Fibroblast of peridontal ligament (primary cell): ENCODE measurements at regions not wholly inside any gene's neighbourhood (a gene's known extent, or its start where the extent isn't known, plus 50 kb on each side); places are given as distances from the start of the nearest gene placed in this dataset.

Experiments
- DNase-seq: peaks from one replicate; pipeline ENCODE4 v3.0.0-alpha.2; 2010; ENCODE audit errors: extremely low read depth

DNA sequence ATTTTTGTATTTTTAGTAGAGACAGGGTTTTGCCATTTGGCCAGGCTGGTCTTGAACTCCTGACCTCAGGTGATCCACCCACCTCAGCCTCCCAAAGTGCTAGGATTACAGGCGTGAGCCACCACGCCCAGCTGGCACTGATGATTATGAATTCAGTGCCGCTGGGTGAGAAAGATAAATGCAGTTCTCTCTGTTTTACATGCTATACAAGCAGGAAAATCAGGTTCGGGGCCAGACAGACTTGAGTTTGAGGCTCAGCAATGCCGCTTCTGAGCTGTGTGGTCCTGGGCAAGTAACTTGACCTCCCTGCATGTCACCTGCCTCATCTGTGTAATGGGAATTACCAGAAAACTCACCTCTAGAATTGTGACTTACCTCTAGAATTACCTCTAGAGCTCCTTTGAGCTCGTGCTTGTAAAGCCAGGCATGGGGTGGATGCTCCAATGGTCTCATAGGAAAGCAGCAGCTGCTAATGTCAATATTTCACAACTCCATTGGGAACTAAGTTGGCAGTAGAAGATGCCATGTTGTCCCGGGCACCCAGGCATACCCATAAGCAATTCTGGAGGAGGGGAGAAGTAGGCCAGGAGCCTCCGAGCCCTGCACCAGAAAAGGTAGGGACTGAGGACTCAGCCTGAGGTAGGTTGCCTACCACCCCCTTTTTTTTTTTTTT is 119.8 kb upstream of the SLC25A33 start:
- no peak for DNase-seq

DNA sequence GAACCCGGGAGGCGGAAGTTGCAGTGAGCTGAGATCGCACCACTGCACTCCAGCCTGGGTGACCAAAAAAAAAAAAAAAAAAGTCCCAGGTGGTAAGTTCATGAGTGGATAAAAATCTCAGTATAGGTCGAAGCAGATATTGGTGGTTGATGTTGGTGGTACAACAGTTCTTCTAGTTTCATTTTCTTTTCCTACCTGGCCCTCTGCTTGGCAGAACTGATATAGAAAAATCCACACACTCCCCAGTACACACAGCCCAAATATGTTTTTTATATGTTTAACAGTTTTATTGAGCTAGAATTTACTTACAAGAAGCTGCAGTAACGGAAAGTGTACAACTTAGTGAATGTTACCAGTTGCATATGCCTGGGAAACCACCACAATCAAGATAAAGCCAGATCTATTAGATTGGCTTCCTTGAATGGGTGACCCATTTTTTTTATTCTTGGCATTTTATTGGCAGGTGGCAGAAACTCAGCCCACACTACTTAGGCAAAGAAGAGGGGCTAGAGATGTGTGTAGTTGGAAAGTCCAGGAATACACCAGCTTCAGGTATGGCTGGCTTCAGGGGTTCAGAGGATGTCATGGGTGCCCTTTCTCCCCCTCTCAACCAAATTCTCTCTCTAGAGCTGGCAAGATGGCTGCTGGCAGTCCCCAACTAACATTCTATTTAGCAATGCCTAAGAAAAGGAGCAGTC is 118.3 kb upstream of the SLC25A33 start:
- DNase-seq, result no peak

DNA sequence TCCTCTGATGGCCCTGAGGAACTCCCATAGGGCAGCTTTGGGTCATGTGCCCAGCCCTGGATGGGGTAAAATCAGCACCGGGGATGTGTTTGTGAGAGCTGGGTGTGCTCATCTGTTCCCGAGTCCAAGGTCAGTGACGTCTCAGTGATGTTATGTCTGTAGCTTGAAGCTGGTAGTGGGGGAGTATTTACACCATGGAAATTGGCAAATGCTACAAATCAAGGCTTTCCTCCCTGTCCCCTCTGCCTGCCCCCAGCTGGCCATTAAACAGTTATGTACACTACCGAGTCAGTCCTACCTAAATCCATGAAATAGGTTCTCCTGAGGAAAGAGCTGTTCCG is 117.8 kb upstream of the SLC25A33 start:
- no peak for DNase-seq

DNA sequence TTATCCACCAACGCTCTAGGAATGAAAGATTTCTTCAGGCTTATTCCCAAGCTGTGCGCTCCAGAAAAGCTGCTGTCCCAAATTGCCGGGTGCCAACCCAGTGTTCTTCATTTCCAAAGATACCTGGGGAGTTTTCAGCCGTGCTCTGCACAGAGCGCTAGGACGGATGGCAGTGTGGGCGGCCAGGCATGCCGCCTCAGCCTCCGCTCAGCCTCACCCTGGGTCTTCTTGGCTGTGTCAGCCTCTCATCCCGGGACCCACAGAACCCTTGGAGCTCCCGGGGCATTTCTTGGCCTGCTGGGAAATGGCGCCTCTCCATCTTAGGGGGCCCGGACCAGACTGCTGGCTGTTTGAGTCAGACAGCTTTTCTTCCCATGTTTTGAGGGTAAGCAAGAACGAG is 116.9 kb upstream of the SLC25A33 start:
- no peak for DNase-seq

DNA sequence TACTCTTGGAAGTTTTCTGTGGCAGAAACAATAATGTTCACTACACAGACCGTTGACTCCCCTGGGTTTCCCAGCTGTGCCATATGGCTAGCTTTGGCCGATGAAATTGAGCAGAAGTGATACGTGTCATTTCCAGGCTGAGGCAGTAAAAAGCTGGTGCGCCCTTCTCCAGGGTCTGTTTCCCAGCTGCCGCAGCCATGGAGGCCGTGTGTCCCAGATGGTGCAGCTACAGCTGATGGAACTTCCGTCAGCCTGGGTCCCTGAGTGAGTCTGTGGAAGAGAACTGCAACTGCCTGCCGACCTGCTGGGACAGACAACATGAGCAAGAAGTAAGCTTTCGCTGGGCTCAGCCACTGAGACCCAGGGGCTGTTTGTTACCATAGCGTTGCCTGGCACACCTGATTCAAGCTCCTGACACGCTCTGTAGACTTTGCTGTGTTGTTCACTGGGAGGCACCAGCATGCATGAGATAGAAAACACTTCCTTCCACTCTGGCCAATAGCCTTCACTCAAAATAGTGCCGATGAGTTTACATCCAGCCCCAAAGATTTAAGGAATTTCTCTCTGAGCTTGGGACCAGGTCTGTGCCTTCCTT is 116.3 kb upstream of the SLC25A33 start:
- DNase-seq, result no peak

DNA sequence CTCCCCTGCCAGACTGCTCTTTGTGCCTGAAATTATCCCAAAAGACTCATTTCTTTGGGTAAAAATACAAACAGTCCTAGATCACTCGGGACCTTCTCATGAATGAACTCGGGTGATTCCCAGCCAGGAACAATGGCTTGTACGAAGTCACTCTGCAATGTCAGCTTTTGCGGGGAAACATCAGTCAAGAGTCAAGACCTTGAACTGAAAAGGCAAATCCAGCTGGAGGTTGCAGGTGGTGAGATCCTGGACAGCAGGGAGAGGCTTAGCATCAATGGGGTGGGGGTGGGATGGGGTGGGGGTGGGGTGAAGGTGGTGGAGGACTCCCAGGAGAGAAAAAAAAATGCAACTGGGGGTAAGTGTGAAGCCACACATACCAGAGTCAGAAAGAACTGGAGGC is 115.0 kb upstream of the SLC25A33 start:
- no peak for DNase-seq

DNA sequence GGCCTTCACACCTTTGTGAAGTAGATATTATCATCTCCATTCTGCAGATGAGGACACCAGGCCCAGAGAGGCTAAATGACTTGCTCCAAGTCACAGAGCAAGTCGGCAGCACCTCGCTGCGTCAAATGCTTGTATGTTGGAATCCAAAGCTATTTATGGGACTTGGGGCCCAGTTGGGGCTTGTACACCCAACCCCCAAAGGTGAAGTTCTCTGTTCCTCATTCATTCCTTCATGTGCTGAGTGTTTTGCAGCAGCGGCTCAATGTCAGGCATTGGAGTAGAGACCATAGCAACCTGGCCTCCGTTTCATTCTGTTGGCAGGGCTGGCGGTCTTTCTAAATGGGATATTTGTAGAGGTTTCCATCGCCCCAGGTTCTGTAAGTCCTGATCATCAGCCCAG is 113.4 kb upstream of the SLC25A33 start:
- DNase-seq, result no peak

DNA sequence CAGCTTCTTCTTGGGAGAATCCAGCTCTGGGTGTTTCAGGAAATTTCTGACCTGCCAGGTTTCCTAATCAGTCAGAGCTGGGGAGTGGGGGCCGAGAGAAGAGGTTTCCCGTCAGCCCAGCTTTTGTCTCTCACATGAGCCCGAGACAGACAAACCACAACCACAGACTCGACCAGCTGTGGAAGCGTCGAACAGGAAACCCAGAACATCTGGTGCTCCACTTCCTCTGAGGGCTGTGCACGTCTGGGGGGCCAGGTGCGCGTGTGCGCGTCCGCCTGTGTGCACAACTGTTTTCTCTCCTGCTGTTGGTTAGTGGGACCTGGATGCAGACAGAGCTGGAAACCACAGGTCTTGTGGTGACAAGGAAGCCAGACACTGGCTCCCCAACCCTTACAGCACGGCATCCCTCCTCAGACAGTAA is 113.0 kb upstream of the SLC25A33 start:
- no peak for DNase-seq

DNA sequence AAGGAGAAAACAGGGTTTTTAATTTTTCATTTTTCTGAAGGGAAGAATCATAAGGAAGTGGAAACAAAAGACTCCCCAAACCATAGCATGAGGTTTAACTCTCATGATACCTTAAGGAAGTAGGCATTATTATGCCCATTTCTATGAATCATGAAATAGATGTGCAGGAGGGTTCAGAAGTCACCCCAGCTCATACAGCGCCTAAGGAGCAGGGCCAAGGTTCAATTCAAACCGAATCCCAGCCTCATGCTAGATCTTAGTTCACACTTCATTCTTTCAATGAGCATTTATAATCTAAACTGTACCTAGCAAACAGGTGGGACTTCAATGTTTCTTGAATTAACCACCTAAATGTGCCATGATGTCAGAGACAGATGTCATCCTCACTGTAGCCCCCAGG is 111.9 kb upstream of the SLC25A33 start:
- DNase-seq, result no peak

DNA sequence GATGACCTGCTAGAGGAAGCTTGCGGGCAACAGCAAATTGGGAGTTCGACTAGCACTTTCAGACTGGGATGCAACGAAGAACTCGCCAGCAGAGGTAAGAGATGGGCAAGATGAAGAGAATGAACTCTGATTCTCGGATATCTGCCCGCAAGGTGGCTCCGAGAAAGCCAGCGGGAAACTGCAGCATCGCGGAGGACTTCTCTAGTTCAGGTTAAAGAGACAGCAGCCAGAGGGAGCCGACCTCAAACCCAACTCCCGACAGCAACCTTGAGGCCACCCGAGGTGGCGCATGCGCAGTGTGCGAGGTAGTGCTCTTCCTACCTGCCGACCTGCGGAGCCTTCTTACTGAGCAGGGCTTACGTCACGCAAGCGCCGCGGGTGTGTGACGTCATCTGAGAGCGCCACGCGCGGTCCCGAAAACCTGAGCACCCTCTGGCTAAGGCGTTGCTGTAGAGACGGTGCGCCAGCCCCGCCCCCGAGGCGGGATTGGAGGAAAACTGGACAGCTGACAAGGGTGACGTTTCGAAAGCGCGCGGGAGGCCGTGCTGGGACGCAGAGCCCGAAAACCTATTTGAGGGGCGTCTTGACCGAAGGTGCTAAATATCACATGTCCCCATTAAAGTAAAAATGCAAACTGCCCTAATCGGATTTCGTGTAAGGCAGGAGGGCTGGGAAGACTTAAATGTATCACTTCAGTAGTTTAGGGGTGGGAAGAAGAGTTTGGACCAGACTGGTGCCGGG is 110.5 kb upstream of the SLC25A33 start:
- peak; percentile 98 for DNase-seq

DNA sequence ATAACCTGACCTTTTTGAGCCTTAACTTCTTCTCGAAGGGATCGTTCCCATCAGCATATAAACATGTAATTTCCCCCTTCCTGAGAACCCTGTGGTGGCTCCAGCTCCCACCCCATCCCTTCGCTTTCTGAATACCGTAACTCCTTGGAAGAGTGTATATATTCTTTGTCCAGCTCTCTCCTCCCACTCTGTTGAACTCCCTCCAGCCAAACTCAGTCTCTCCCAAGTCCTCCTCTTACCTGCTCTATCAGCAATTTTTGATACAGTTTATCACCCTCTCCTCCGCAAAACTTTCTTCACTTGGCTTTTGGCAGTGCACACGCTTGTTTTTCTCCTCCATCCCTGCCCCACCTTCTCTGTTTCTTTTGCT is 109.9 kb upstream of the SLC25A33 start:
- no peak for DNase-seq

DNA sequence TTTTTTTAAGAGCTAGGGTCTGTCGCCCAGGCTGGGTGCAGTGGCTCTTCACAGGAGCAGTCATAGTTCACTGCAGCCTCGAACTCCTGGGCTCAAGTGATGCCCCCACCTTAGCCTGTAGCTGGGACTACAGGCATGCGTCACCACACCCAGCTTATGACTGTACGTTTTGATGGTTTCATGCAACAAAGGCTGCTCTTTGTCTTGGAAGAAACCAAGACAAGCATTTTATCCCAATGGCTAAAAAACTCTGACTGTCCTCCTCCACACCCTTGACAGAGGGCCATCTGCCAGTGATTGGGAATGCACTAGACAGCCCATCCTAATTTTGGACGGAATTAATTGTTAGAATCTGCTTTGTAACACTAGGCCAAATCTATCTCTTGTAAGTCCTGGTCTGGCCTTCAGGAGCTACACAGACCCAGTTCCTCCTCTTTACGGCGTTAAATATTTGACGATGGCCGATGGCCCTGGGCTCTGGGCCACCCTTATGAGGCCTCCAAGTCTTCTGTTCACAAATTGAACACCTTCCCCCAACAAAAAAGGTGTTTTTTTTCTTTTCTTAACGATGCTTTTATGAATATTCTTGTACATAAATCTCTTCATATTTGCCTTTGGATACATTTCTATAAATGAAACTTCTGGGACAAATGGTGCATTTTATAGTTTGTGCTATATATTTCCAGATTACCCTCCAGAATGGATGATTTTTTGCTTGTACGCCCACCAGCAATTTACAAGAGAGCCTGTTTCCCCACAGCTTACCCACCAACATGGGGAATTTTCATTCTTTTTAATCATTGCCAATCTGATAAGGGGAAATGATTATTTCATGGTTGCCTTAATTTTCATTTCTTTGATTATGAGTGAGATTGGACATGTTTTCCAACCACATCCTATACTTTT is 104.8 kb upstream of the SLC25A33 start:
- no peak for DNase-seq

DNA sequence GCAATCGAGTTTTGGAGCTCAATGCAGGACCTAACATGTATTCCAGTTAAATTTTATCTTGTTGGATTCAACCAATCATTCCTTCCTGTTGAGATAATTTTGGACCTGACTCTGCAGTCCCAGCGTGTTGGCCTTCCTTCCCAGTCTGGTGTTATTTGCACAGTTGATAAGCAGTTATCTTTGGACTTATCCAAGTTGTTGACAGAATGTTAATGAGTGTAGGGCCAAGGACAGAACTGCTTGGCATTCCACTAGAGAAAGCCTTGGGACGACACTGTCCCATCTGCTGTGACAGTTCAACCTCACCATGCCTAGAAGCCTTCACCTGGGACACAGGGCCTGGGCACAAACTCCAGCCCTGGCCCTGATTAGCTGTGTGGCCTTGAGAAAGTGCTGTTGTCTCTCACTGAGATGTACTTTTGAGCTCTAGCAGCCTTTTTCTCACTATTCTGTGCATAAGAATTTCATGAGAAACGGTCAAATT is 104.1 kb upstream of the SLC25A33 start:
- DNase-seq, result no peak

DNA sequence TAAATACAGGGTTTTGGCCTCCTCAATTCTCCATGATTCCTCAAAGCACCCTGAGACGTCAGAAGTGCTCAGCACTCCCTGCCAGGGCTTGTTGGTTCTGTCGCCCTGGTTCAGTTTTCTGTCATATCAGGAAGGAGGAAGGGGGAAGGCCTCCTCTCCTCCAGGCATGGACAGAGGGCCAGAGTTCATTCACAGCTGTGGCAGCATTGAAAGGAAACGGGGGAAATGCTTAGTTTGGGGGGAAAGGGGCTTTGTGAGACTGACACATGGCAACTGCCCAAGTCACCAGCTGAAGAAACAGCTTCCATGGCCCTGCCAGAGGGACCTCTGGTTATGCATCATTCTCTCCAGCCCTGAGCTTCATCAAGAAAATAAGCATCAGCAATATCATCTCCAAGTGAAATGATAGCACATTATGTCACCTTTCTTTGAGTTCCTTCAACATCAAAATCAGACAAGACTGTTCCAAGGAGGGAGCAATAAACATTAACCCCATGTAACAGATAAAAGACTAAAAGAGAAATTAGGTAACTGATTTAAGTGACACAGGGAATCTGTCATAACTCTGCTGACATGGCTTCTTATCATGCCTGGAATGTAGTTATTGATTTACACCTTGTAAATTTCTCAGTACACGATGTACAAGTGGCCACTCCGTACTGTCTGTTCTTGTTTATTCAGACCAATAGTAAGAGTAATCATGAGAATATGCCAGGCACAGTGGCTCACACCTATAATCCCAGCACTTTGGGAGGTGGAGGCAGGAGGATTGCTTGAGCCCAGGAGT is 103.2 kb upstream of the SLC25A33 start:
- DNase-seq, result no peak

DNA sequence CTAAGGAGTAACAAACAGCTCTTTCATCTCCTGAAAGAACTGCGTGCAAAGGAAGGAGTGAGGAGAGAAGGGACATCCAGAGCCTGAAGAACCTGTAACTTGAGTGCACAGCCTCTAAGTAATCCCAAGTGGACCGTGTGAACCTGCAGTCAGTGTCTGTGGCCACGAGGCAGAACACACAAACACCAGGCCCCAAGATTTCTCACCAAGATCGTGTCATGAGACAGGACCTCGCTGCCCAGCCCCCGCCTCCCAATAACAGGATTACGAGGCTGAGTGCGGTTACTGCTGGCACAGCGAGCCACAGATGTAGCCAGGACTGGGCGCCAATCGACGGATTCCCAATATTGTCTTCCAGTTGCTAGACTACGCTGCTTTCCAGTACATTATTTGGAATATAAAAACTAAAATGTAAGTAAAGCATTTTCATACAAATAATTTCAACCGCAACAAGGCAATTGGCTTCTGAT is 101.3 kb upstream of the SLC25A33 start:
- no peak for DNase-seq

DNA sequence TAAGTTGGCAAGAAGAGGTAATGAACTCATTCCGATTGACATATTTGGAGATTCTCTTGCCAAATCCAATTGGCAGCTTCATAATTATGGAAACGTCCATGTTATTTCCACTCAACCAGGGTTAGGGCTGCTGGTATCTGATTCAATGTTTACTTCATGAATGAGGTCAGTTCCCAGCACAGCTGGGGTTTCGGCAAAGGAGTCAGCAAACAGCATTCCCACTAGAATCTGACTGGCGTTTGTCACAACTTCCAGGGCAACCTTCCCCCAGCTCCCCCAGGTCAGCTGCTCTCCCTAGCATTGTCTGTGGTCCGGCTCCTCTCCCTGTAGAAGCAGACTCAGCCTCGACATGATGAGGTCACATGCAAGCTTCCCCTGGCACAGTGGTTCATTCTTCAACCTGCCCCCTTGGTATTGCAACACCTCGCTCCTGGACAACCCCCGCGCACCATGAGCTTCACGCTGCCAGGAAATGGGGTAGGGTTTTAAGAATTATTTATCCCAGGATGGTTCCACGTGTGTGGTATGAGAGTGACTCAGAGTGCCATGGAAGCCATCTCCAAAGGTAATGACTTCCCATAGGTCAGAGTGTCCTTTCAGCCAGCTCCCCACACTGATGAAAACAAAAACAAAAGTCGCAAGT is 100.7 kb upstream of the SLC25A33 start:
- peak; percentile 97 for DNase-seq

DNA sequence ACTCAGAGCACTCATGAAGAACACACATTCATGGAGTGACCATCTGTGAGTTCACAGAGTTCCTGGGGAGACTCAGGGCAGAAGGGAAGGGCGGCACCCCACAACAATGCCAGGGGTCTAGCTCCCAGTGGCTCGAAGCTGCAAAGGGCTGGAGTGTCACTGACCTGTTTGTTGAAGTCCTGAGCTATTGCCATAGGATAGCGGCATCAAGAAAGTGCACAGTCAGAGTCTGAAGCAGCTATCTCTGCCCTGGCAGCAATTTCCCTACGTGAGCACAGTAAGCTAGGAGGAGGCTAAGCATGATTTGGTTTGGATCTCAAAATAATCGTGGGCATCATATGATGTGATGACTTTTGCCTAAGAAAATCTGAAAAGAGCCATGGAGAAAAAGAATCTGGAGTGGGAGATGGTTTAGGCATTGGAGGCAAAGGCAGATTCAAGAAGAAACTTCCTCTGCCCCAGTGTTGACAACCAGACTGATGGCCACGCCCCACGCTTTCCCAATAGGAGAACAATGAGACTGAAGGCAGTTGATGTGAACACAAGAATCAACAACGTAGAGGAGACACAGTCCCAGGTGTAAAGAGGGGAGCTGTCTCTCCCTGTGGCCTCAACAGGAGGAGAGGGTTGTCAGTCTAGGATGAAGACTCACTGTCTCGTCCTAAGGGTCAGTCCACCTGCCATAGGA is 100.0 kb upstream of the SLC25A33 start:
- peak; percentile 36 for DNase-seq

DNA sequence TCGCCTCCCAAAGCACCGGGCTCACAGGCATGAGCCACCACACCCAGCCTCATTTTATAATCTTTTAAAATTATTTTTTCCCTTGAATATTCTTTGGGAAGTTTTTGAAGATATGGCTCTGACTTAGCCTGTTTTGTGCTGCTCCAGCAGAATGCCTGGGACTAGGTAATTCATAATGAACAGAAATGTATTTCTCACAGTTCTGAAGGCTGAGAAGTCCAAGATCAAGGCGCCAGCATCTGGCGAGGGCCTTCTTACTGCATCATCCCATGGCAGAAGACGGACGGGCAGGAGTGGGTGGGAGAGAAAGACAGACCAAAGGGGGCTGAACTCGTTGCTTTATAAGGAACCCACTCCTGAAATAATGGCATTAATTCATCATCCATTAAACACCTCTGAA is 99.0 kb upstream of the SLC25A33 start:
- no peak for DNase-seq

DNA sequence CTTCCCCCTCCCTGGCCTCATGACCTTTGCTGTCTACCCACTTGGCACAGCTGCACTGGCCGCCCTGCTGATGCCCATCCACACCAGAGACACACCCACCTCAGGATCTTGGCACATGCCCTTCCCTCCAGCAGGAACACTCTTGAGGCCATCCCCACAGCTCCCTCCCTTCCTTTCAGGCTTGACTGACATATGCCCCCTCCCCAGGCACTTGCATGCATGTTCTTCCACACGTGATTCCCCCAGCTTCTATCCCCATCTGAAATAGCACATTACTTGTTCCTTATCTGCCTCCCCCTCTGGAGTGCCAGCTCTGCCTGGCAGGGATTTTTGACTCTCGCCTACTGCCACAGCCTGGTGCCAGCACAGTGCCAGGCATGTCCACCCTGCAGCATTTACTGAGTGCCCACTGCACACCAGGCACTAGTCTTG is 98.5 kb upstream of the SLC25A33 start:
- DNase-seq, result no peak
